NB4 (cell line): ENCODE measurements at regions not wholly inside any gene's neighbourhood (a gene's known extent, or its start where the extent isn't known, plus 50 kb on each side); places are given as distances from the start of the nearest gene placed in this dataset.

Experiments used
- DNase-seq: peaks from one replicate; pipeline ENCODE4 v3.0.0; 2010; ENCODE audit warnings: low read depth
- H3K4me3 ChIP-seq: one replicate; pipeline ENCODE4 v1.5.1; 2011; ENCODE audit warnings: mild to moderate bottlenecking, low read depth, low read length, moderate library complexity
- MYC ChIP-seq: IDR thresholded peaks from 2 replicates; pipeline ENCODE4 v1.6.1; 2011; ENCODE audit warnings: low read depth, low read length
- POLR2A ChIP-seq: IDR thresholded peaks from 2 replicates; pipeline ENCODE4 v1.6.1; 2011; ENCODE audit warnings: mild to moderate bottlenecking; ENCODE audit not compliant: insufficient read length; ENCODE audit errors: extremely low read depth
- TF ChIP-seq, protein P1 (sequence below): IDR thresholded peaks from one replicate; pipeline ENCODE4 v1.5.1; 2012; ENCODE audit warnings: low read depth, low read length
- TF ChIP-seq, protein P2 (sequence below): IDR thresholded peaks from 2 replicates; pipeline ENCODE4 v1.6.1; 2011; ENCODE audit warnings: low read depth, low read length

DNA sequence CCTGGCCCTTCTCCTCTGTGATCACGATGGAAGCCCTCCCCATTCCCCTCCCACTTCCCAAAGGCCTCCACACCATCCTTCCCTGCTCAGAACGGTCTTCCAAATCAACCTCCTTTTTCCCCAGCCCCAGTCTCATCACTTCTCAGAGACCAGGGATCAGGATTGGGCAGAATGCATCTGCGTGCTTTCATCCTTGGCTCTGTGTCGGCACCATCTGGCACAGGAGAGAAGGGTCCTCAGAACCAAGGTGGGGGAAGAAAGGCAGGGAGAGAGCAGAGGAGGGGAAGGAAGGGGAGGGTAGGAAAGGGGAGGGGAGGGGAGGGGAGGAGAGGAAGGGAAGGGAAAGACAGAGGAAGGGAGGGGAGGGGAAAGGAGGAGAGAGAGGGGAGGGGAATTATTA, 52.4 kb upstream of the FICD start:
- TF ChIP-seq POLR2A (no peak), MYC (no peak)
- TF ChIP-seq, protein P1, sequence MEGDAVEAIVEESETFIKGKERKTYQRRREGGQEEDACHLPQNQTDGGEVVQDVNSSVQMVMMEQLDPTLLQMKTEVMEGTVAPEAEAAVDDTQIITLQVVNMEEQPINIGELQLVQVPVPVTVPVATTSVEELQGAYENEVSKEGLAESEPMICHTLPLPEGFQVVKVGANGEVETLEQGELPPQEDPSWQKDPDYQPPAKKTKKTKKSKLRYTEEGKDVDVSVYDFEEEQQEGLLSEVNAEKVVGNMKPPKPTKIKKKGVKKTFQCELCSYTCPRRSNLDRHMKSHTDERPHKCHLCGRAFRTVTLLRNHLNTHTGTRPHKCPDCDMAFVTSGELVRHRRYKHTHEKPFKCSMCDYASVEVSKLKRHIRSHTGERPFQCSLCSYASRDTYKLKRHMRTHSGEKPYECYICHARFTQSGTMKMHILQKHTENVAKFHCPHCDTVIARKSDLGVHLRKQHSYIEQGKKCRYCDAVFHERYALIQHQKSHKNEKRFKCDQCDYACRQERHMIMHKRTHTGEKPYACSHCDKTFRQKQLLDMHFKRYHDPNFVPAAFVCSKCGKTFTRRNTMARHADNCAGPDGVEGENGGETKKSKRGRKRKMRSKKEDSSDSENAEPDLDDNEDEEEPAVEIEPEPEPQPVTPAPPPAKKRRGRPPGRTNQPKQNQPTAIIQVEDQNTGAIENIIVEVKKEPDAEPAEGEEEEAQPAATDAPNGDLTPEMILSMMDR, result no peak
- TF ChIP-seq, protein P2, sequence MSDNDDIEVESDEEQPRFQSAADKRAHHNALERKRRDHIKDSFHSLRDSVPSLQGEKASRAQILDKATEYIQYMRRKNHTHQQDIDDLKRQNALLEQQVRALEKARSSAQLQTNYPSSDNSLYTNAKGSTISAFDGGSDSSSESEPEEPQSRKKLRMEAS, result no peak
- H3K4me3 ChIP-seq, result no peak overlapping the region
- no peak for DNase-seq

DNA sequence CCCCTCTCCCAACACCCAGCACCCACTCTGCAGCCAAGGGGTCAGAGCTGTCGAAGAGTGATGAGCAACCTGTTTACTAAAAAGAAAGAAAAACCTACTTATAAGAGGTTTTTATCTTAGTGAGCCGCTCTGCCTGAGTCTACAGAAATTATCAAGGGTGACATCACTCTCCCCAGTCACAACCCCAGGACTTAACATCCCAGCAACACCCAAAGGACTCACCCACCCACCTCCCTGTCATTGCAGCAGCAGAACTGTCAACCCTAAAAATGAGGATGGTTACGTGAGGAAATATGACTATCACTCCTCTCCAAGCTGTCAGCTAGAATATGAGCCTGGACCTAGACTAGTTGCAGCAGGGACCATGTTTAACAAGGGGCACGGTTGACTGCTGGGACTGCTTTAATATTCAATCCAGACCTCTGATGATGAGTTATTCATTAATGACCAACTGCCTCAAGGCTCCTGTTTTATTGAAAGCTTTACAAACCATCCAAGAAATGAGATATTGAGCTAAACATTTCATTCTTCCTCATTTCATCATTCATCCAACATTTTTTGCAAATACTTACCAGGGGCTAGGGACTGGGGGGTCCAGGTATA, 53.9 kb upstream of the FICD start:
- no peak for DNase-seq
- TF ChIP-seq POLR2A (no peak), MYC (no peak)
- TF ChIP-seq, protein P2, result no peak
- TF ChIP-seq, protein P1, result no peak
- no peak overlapping the region for H3K4me3 ChIP-seq

DNA sequence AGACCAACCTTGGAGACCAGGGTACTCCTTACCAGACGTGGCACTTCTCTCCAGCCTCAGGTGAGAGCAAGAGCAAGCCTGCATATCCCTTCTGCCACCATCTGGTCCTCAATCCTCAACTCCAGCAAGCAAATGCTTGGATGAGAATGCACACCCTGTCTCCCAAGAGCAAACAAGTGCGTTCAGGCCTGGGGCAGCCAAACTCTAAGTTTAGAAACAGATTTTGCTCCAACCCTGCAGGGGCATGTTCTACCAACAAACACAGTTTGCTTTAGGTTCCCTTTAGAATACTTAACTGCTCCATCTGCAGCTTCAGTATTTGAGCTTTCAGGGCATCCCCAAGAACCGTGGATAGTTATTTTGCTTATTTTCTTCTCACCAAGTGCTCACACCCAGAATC, 55.9 kb upstream of the FICD start:
- no peak for TF ChIP-seq MYC
- TF ChIP-seq, protein P2, result no peak
- TF ChIP-seq, protein P1, result no peak
- TF ChIP-seq POLR2A, result no peak
- DNase-seq, result no peak

DNA sequence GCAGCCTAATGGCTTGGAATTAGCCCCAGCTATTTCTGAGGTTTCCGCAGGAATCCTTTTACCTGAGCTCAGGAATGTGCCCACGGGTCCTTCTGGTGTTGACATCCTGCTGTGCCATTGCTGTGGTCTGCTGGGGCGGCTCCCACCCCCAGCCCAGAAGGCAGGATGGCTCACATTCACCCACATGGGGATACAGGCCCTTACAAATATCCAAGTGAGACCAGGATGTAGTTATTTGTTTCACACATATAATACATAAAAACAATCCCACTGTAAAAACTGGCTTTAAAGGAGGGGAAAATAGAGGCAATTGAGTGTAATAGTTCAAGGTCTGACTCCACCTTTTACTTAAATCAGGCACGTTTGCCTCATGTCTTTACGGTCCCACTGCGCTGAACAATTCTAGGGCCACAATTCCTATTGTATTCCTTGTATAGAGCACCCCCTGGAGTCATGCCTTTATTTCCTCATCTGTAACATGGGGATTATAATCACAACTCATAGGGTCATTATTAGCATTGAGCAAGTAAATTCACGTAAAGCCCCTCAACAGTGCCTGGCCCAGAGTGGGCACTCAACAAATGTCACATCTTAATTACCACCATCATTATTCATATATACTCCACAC, 57.2 kb upstream of the FICD start:
- TF ChIP-seq, protein P1, result no peak
- TF ChIP-seq MYC (no peak), POLR2A (no peak)
- TF ChIP-seq, protein P2, result no peak
- no peak overlapping the region for H3K4me3 ChIP-seq
- DNase-seq, result no peak

More for the DNA sequence above, 55.9 kb upstream of the FICD start:
- H3K4me3 ChIP-seq, result no peak overlapping the region

DNA sequence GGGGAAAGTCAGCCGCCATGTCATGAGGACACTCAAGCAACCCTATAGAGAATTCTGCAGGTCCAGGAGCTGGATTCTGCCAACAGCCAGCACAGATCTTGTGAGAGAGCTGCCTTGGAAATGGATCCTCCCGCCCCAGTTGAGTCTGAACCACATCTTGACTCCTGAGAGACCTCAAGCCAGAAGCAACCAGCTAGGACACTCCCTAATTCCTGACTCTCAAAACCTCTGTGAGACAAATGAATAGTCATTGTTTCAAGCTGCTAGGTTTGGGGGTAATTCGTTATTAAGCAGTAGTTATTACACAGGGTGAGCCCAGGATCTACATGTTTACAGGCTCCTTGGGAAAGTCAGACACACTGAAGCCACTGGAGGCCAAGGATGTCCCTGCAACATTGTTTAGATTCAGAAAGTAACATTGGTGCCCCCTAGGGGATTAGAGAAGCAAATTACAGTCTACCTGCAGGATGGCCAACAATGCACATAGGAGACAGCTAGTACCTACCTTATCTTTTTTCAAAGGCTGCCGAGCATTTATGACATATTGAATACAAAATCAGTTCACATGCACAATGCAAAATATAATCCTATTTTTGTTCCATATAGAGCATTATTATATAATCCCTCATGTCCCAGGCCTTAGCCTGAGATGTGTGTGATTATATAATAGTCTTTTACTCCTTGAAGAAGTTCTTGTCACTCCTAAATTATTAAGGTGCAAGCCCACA, 57.9 kb upstream of the FICD start:
- H3K4me3 ChIP-seq, result no peak overlapping the region
- TF ChIP-seq POLR2A, result no peak
- TF ChIP-seq, protein P1, result peak; percentile 78
- DNase-seq, result peak; percentile 82
